ENCODE measurements at regions not wholly inside any gene's neighbourhood (a gene's known extent, or its start where the extent isn't known, plus 50 kb on each side); places are given as distances from the start of the nearest gene placed in this dataset.

DNA sequence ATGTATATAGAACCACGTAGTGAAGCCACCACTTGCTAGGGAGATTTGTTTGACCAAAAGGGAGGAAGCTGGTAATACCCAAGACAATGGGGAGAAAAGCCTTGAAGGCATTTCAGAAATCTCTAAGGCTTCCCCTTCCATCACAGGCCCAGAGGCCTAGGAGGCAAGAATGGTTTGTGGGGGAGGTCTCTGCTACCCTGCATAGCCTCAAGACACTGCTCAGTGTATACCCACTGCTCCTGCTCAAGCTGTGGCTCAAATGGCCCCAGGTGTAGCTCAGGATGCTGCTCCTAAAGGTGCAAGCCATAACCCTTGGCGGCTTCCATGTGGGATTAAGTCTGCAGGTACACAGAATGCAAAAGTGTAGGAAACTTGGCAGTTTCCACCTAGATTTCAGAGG is 1105.8 kb downstream of the GATA3 start:
- TF ChIP-seq, protein P1, sequence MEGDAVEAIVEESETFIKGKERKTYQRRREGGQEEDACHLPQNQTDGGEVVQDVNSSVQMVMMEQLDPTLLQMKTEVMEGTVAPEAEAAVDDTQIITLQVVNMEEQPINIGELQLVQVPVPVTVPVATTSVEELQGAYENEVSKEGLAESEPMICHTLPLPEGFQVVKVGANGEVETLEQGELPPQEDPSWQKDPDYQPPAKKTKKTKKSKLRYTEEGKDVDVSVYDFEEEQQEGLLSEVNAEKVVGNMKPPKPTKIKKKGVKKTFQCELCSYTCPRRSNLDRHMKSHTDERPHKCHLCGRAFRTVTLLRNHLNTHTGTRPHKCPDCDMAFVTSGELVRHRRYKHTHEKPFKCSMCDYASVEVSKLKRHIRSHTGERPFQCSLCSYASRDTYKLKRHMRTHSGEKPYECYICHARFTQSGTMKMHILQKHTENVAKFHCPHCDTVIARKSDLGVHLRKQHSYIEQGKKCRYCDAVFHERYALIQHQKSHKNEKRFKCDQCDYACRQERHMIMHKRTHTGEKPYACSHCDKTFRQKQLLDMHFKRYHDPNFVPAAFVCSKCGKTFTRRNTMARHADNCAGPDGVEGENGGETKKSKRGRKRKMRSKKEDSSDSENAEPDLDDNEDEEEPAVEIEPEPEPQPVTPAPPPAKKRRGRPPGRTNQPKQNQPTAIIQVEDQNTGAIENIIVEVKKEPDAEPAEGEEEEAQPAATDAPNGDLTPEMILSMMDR (IDR thresholded peaks at IDR 0.05; ENCODE audit: low read length): no peak
- TF ChIP-seq EZH2 (IDR thresholded peaks at IDR 0.05; ENCODE audit: borderline replicate concordance, low read length): no peak
